RPMI7951 (cell line): ENCODE measurements at regions not wholly inside any gene's neighbourhood (a gene's known extent, or its start where the extent isn't known, plus 50 kb on each side); places are given as distances from the start of the nearest gene placed in this dataset.

Experiments used
- DNase-seq: peaks from one replicate; pipeline ENCODE4 v3.0.0-alpha.2; 2012; ENCODE audit warnings: low read depth

DNA sequence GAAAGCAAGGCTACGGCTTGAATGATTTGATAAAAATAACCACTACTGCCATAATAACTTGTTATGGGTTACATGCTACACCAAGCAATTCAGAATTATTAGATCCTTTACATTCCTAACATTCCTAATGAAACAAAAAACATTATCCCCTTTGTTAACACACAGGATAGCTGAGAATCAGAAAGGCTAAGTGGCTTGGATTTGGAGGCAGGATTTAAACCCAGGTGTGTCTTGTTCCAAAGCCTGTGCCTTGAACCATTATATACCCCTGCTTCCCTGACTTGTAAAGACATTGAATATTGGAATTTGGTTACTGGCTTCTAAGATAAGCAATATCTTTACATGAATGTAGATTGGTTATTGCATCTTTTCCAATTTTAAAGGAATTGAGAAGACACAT lies 417.1 kb upstream of the GOLIM4 start:
- no peak for DNase-seq

GRCh38 chr3:168511428-168512014 lies 415.8 kb upstream of the GOLIM4 start:
- no peak for DNase-seq

GRCh38 chr3:168506589-168506988 lies 410.9 kb upstream of the GOLIM4 start:
- DNase-seq: no peak

GRCh38 chr3:168501570-168501969 lies 405.8 kb upstream of the GOLIM4 start:
- no peak for DNase-seq

- no peak for DNase-seq
These were observed 402.5 kb upstream of the GOLIM4 start for GRCh38 chr3:168498194-168498593.

DNA sequence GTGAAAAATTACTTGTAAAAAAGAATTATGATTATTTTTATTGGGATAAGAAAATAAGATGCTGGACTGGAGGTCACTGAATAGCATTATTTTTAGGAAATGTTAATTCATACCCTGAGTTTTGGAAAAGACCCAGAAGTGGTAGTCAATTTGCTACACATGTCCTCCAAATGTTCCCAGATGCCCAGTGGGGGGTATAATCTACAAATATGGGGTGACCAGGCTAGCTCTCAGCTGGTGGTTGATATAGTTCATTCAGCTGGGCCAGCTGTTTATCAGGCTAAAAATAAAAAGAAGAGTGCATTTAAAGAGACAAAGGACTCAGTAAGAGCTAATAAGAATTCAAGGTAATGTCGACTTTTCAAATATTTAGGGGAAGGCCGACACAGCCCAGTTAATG lies 402.0 kb upstream of the GOLIM4 start:
- no peak for DNase-seq

GRCh38 chr3:168497183-168497582 lies 401.5 kb upstream of the GOLIM4 start:
- no peak for DNase-seq

- no peak for DNase-seq
These were observed 400.2 kb upstream of the GOLIM4 start for GRCh38 chr3:168495932-168496331.

DNA sequence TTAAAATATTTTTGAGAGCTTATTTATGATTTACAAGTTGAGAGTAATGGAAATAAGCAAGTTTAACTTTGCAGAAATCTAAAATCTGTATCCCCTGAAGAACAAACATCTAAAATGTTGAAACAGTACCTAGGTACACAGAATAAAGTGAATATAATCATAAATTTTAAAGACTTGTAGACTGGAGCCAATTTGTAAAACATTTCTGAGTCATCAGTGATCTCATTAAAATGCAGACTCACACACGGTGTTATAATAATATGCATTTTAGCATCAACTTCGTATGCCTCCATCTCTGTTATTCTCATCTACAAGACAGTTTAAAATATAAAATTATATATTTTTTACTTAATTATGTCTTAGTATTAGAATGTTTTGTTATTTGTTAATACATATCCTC lies 399.5 kb upstream of the GOLIM4 start:
- DNase-seq: no peak

- DNase-seq: no peak
These were observed 397.9 kb upstream of the GOLIM4 start for GRCh38 chr3:168493412-168494205.

DNA sequence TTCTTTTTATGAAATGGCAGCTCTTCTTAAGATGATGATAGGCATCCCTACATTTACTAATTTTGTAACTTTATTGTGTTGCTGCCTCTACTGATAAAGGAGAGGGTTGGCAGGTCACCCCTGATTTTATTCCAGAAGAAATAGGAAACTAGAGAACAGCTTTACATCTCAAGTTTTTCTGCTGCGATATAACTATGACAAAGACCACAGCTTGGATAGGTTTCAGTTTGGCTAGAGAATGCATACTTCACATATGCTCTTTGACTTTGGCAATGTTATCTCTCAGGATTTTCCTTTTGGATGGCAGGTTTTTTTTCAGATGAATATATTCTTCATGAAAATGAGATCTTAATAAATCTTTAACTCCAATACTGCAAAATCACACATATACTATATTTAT lies 395.3 kb upstream of the GOLIM4 start:
- DNase-seq: no peak

GRCh38 chr3:168489301-168489700 lies 393.6 kb upstream of the GOLIM4 start:
- no peak for DNase-seq

DNA sequence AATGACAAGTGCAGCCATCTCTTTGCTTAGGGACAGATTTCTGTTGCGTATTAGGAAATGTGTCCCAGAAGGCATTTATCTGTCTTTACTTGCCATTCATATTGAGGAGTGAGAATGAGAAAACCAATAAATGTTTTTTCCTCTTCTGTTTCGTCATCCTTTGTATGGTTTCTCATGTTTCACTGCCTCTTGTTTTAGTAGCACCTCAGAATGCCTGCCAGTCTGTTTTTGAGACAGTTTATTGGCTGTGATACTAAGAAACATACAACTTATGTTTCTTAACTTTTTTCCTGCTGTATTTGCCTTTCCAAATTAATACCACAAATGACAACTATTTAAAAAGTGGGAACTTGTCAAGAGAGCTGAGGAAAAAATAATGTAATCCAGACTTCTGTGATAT lies 390.2 kb upstream of the GOLIM4 start:
- DNase-seq: no peak

DNA sequence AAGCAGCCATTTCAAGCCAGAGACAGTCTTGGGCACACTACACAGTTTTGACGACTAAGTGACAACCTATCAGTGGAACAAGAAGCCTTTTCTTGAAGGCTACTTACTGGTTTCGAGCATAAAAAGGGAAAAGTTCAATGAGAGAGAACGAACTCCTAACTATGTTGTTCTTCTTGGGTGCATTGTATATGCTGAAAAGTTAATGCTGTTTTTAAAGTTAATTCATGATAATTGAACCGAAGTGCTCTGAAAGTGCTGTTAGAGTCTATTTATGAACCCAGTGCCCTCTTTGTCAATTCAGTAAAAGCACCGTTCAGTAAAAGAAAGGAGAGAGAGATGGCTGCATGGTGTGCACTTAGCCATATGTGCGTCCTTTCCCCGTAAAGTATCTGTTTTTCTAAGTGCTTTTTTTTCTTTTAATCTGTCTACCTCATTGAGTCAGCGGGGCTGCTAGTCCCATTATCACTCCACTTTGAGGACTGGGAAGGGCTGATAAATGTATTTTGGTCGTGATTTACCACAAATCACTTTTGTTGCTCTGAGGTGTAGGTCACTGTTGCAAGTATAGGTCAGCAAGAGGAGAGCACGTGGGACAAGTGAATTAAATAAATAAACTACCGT lies 380.7 kb upstream of the GOLIM4 start:
- DNase-seq: no peak

GRCh38 chr3:168475704-168476103 lies 380.0 kb upstream of the GOLIM4 start:
- DNase-seq: no peak

DNA sequence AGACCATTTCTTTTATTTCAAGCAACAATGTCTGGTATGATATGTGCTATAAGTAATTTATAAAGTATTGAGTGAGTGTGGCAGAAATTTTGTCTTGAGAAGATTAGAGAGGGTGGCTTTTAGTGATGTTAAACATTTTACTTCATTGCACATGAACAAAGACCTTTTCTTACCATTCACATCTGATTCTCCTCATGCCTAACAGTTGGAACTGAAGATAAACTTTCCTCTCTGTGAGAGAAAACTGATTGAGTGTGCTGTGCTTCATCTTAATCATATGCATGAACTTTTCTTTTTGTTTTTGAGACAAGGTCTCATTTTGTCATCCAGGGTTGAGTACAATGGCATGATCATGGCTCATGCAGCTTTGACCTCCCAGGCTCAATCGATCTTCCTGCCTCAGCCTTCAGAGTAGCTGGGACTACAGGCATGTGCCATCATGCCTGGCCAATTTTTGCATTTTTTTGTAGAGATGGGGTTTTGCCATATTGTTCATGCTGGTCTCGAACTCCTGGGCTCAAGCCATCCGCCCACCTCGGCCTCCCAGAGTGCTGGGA lies 377.7 kb upstream of the GOLIM4 start:
- no peak for DNase-seq

- DNase-seq: no peak
These were observed 377.1 kb upstream of the GOLIM4 start for GRCh38 chr3:168472783-168473182.

GRCh38 chr3:168470380-168470779 lies 374.7 kb upstream of the GOLIM4 start:
- DNase-seq: no peak

GRCh38 chr3:168469436-168469835 lies 373.7 kb upstream of the GOLIM4 start:
- no peak for DNase-seq

- peak; percentile 26 for DNase-seq
These were observed 371.5 kb upstream of the GOLIM4 start for GRCh38 chr3:168467115-168467714.

GRCh38 chr3:168461793-168462192 lies 366.1 kb upstream of the GOLIM4 start:
- DNase-seq: no peak

- peak; percentile 7 for DNase-seq
These were observed 363.6 kb upstream of the GOLIM4 start for GRCh38 chr3:168459226-168459784.
